HCT116 (cell line): ENCODE measurements at regions not wholly inside any gene's neighbourhood (a gene's known extent, or its start where the extent isn't known, plus 50 kb on each side); places are given as distances from the start of the nearest gene placed in this dataset.

ENCODE experiments used
- ATAC-seq: fragments of 200-7000 bp; cut with Tn5 transposase; 2 replicates; pipeline ENCODE4 v1.9.1; 2020; ENCODE audit warnings: mild to moderate bottlenecking, moderate library complexity
- BruUV-seq: library from RNA; stranded (reverse); fragments of 400-500 nt; replicated peaks from 2 replicates; lab custom pipeline; 2021; lab: Mats Ljungman, UMichigan
- CTCF ChIA-PET: fragments of 300-600 bp; sonication (Branson Sonifier 250); formaldehyde crosslinking; loops from one replicate; lab custom pipeline; 2021; ENCODE audit warnings: antibody characterized with exemption; lab: Charles Lee
- POLR2A ChIA-PET: fragments of 300-600, 350-600 bp; sonication (Branson Sonifier 250); formaldehyde crosslinking; loops from one replicate; lab custom pipeline; 2021; ENCODE audit warnings: antibody characterized with exemption; lab: Charles Lee
- RAD21 ChIA-PET, 2 experiments: fragments of 300-600 bp; sonication (Branson Sonifier 250); formaldehyde crosslinking; loops; one replicate each; lab custom pipeline; 2023; ENCODE audit warnings: low total read pairs in 2 of 2; ENCODE audit not compliant: uncharacterized antibody in 2 of 2, unreplicated experiment in 2 of 2, low non-redundant PET in 1 of 2; lab: Charles Lee
- DNase-seq: peaks from one replicate; pipeline ENCODE4 v3.0.0-alpha.2; 2010; ENCODE audit warnings: low read depth, low spot score
- H2AFZ ChIP-seq: fragments of 200-600 bp; shearing (Covaris generic), sonication (generic); 2 replicates; pipeline ENCODE4 v1.6.1; 2017; ENCODE audit warnings: low read depth, mixed run types, mixed read lengths, antibody characterized with exemption, low read length; ENCODE audit not compliant: poor library complexity, severe bottlenecking
- H3K27ac ChIP-seq: 2 replicates; pipeline ENCODE4 v1.5.1; 2012; ENCODE audit warnings: low read depth, low read length
- H3K27me3 ChIP-seq: fragments of 200-600 bp; sonication (generic); 2 replicates; pipeline ENCODE4 v1.6.1; 2016; ENCODE audit warnings: mixed run types, low read length, mixed read lengths; ENCODE audit not compliant: insufficient read depth
- H3K36me3 ChIP-seq, 2 experiments: fragments of 200-500 bp in 1 of 2; fragments of 200-600 bp in 1 of 2; sonication (Bioruptor generic) in 1 of 2; sonication (generic) in 1 of 2; 2 replicates each; pipeline versions ENCODE4 v1.5.1 to v1.6.1; 2014 to 2016; ENCODE audit warnings: low read length in 2 of 2, inconsistent platforms in 1 of 2, mixed read lengths in 1 of 2, mixed run types in 1 of 2; ENCODE audit not compliant: insufficient read depth in 2 of 2, control insufficient read depth in 1 of 2
- H3K4me1 ChIP-seq, 2 experiments: fragments of 200-600 bp in 1 of 2; sonication (generic) in 1 of 2; 2 replicates each; pipeline versions ENCODE4 v1.5.1 to v1.6.1; 2012 to 2017; ENCODE audit warnings: low read length in 2 of 2, inconsistent platforms in 1 of 2, mild to moderate bottlenecking in 1 of 2, mixed read lengths in 1 of 2, mixed run types in 1 of 2, moderate library complexity in 1 of 2; ENCODE audit not compliant: insufficient read depth in 2 of 2, control insufficient read depth in 1 of 2
- H3K4me2 ChIP-seq: fragments of 200-600 bp; sonication (generic); 2 replicates; pipeline ENCODE4 v1.6.1; 2017; ENCODE audit warnings: mixed run types, low read length, mixed read lengths
- H3K4me3 ChIP-seq, 2 experiments: fragments of 200-600 bp in 1 of 2; sonication (generic) in 1 of 2; replicated peaks in 1 of 2; 2 replicates each; pipeline ENCODE4 v1.5.1; 2011 to 2016; ENCODE audit warnings: low read length in 2 of 2, control low read depth in 1 of 2, low read depth in 1 of 2, mild to moderate bottlenecking in 1 of 2, mixed read lengths in 1 of 2, mixed run types in 1 of 2
- H3K79me2 ChIP-seq: fragments of 200-600 bp; sonication (generic); 2 replicates; pipeline ENCODE4 v1.6.1; 2017; ENCODE audit warnings: mild to moderate bottlenecking, mixed run types, low read length, moderate library complexity, mixed read lengths; ENCODE audit not compliant: insufficient read depth
- H3K9ac ChIP-seq: fragments of 200-600 bp; sonication (generic); 2 replicates; pipeline ENCODE4 v1.6.1; 2016; ENCODE audit warnings: low read length, mixed read lengths
- H3K9me2 ChIP-seq: fragments of 200-600 bp; sonication (generic), shearing (Covaris generic); 2 replicates; pipeline ENCODE4 v1.6.1; 2017; ENCODE audit warnings: mixed run types, mild to moderate bottlenecking, moderate library complexity; ENCODE audit not compliant: insufficient read depth
- H3K9me3 ChIP-seq, 2 experiments: fragments of 200-500 bp in 1 of 2; fragments of 200-600 bp in 1 of 2; sonication (Bioruptor generic) in 1 of 2; sonication (generic) in 1 of 2; 2 replicates each; pipeline ENCODE4 v1.6.1; 2014 to 2017; ENCODE audit warnings: low read length in 2 of 2, mixed read lengths in 2 of 2, inconsistent platforms in 1 of 2, low read depth in 1 of 2, mild to moderate bottlenecking in 1 of 2, mixed run types in 1 of 2, moderate library complexity in 1 of 2; ENCODE audit not compliant: control insufficient read depth in 1 of 2, insufficient read depth in 1 of 2
- H4K20me1 ChIP-seq: fragments of 200-600 bp; sonication (generic), shearing (Covaris generic); 2 replicates; pipeline ENCODE4 v1.6.1; 2017; ENCODE audit warnings: mixed run types, mild to moderate bottlenecking, moderate library complexity; ENCODE audit not compliant: insufficient read depth
- ATF3 ChIP-seq: IDR thresholded peaks from 2 replicates; pipeline ENCODE4 v1.6.1; 2012
- EGR1 ChIP-seq: IDR thresholded peaks from 2 replicates; pipeline ENCODE4 v1.6.1; 2012; ENCODE audit warnings: low read depth
- JUND ChIP-seq: IDR thresholded peaks from 2 replicates; pipeline ENCODE4 v1.6.1; 2012
- MAX ChIP-seq: IDR thresholded peaks from 2 replicates; pipeline ENCODE4 v1.6.1; 2012
- POLR2AphosphoS5 ChIP-seq: IDR thresholded peaks from 2 replicates; pipeline ENCODE4 v1.6.1; 2011; ENCODE audit warnings: mild to moderate bottlenecking, low read depth, low read length, moderate library complexity
- RAD21 ChIP-seq: IDR thresholded peaks from 2 replicates; pipeline ENCODE4 v1.6.1; 2012; ENCODE audit warnings: low read depth, mild to moderate bottlenecking
- SIN3A ChIP-seq: IDR thresholded peaks from 2 replicates; pipeline ENCODE4 v1.6.1; 2012; ENCODE audit warnings: low read depth
- TCF7L2 ChIP-seq: IDR thresholded peaks from 2 replicates; pipeline ENCODE4 v1.7.0; 2011; ENCODE audit warnings: borderline replicate concordance, inconsistent platforms; ENCODE audit not compliant: insufficient read depth, insufficient read length; ENCODE audit errors: extremely low read depth
- YY1 ChIP-seq: IDR thresholded peaks from 2 replicates; pipeline ENCODE4 v1.6.1; 2011; ENCODE audit warnings: low read length, low read depth, moderate library complexity, mild to moderate bottlenecking; ENCODE audit not compliant: insufficient replicate concordance; ENCODE audit errors: extremely low read depth
- ZFX ChIP-seq: fragments of 450-650 bp; IDR thresholded peaks from 2 replicates; pipeline ENCODE4 v1.6.1; 2017
- intact Hi-C: fragments of 100-400 bp; cut with micrococcal nuclease; formaldehyde crosslinking; loops from 2 replicates; pipeline ENCODE4 v1.10.0; 2022

- no peak for TF ChIP-seq YY1
- TF ChIP-seq RAD21, result no peak
- TF ChIP-seq MAX, result no peak
- TF ChIP-seq TCF7L2, result no peak
- no peak for TF ChIP-seq ZFX
- no peak for TF ChIP-seq SIN3A
- TF ChIP-seq ATF3, result no peak
- ChIA-PET RAD21 (no interaction called here), POLR2A (no interaction called here), CTCF (no interaction called here)
- no peaks in the 10 kb centered on the region for H3K9me3 ChIP-seq
- H3K27ac ChIP-seq, result no peak overlapping the region
- H3K4me2 ChIP-seq, result no peak overlapping the region
- BruUV-seq, result no TSS peak
- H3K27me3 ChIP-seq, result no peaks in the 10 kb centered on the region
- ATAC-seq, result no peak
- no peak overlapping the region for H2AFZ ChIP-seq
- DNase-seq, result no peak
- no peaks in the 10 kb centered on the region for H3K9me2 ChIP-seq
- no peaks in the 10 kb centered on the region for H3K79me2 ChIP-seq
- H3K4me3 ChIP-seq, result no peak overlapping the region
- intact Hi-C loops, result no loop called here
- H3K4me1 ChIP-seq, result no peaks in the 10 kb centered on the region
- H3K36me3 ChIP-seq, result no peaks in the 10 kb centered on the region
- no peaks in the 10 kb centered on the region for H4K20me1 ChIP-seq
- H3K9ac ChIP-seq, result no peak overlapping the region
These were observed 115.9 kb upstream of the PELI2 start for GRCh38 chr14:56002342-56002741.

GRCh38 chr14:56002876-56003625 lies 115.2 kb upstream of the PELI2 start:
- Histone ChIP-seq H3K79me2 (no peaks in the 10 kb centered on the region), H3K9ac (no peak overlapping the region), H3K4me1 (no peaks in the 10 kb centered on the region), H3K4me2 (no peak overlapping the region), H3K4me3 (no peak overlapping the region), H3K27ac (no peak overlapping the region), H4K20me1 (no peaks in the 10 kb centered on the region), H2AFZ (no peak overlapping the region), H3K9me2 (no peaks in the 10 kb centered on the region), H3K9me3 (no peaks in the 10 kb centered on the region), H3K27me3 (no peaks in the 10 kb centered on the region), H3K36me3 (no peaks in the 10 kb centered on the region)
- POLR2A ChIA-PET, result no interaction called here
- CTCF ChIA-PET, result no interaction called here
- intact Hi-C loops, result no loop called here
- TF ChIP-seq EGR1, result no peak
- no peak for TF ChIP-seq POLR2AphosphoS5
- TF ChIP-seq JUND, result no peak
- no peak for TF ChIP-seq SIN3A
- no TSS peak for BruUV-seq
- DNase-seq (no peak), ATAC-seq (no peak)
- RAD21 ChIA-PET, result no interaction called here
